Stimulated activated naive CD8-positive, alpha-beta T cell treated with anti-CD3 and anti-CD28 coated beads, Interleukin-15, Interleukin-2, amounts not matched to agents 100 ng/mL and 50 ng/mL, for 24 hours (primary cell): ENCODE measurements at regions not wholly inside any gene's neighbourhood (a gene's known extent, or its start where the extent isn't known, plus 50 kb on each side); places are given as distances from the start of the nearest gene placed in this dataset.

Experiments used
- H3K27ac Mint-ChIP-seq: one replicate; pipeline ENCODE4 v1.8.0; 2021; ENCODE audit warnings: mild to moderate bottlenecking, mixed read lengths
- H3K27me3 Mint-ChIP-seq: one replicate; pipeline ENCODE4 v1.8.0; 2021; ENCODE audit warnings: mixed read lengths
- H3K36me3 Mint-ChIP-seq: one replicate; pipeline ENCODE4 v1.8.0; 2021; ENCODE audit warnings: low read depth, mixed read lengths
- H3K4me1 Mint-ChIP-seq: one replicate; pipeline ENCODE4 v1.8.0; 2021; ENCODE audit warnings: low read depth, mixed read lengths
- H3K4me3 Mint-ChIP-seq: one replicate; pipeline ENCODE4 v1.8.0; 2021; ENCODE audit warnings: mild to moderate bottlenecking, mixed read lengths
- H3K9me3 Mint-ChIP-seq: one replicate; pipeline ENCODE4 v1.8.0; 2021; ENCODE audit warnings: mixed read lengths

- Mint-ChIP-seq H3K4me1 (no peaks in the 10 kb centered on the region), H3K4me3 (no peak overlapping the region), H3K9me3 (peaks cover 9% of the 10 kb centered on the region), H3K36me3 (no peaks in the 10 kb centered on the region), H3K27ac (no peak overlapping the region), H3K27me3 (peaks cover 39% of the 10 kb centered on the region)
Measured at GRCh38 chr2:217203086-217203485, 343.2 kb upstream of the TNP1 start.

GRCh38 chr2:217199255-217199630, 339.4 kb upstream of the TNP1 start:
- H3K36me3 Mint-ChIP-seq: no peaks in the 10 kb centered on the region
- peaks cover 12% of the 10 kb centered on the region for H3K9me3 Mint-ChIP-seq
- H3K4me1 Mint-ChIP-seq: no peaks in the 10 kb centered on the region
- peaks cover 31% of the 10 kb centered on the region for H3K27me3 Mint-ChIP-seq
- no peak overlapping the region for H3K4me3 Mint-ChIP-seq
- H3K27ac Mint-ChIP-seq: no peak overlapping the region

GRCh38 chr2:217195658-217196446, 336.0 kb upstream of the TNP1 start:
- Mint-ChIP-seq H3K27me3 (peaks cover 19% of the 10 kb centered on the region), H3K27ac (no peak overlapping the region), H3K4me1 (no peaks in the 10 kb centered on the region), H3K36me3 (no peaks in the 10 kb centered on the region), H3K4me3 (no peak overlapping the region), H3K9me3 (peaks cover 5% of the 10 kb centered on the region)

- Mint-ChIP-seq H3K27ac (no peak overlapping the region), H3K4me3 (no peak overlapping the region), H3K4me1 (no peaks in the 10 kb centered on the region), H3K36me3 (no peaks in the 10 kb centered on the region), H3K27me3 (peaks cover 15% of the 10 kb centered on the region), H3K9me3 (peaks cover 5% of the 10 kb centered on the region)
Measured at GRCh38 chr2:217195016-217195415, 335.2 kb upstream of the TNP1 start.

- H3K4me3 Mint-ChIP-seq: no peak overlapping the region
- no peak overlapping the region for H3K27ac Mint-ChIP-seq
- H3K36me3 Mint-ChIP-seq: no peaks in the 10 kb centered on the region
- no peaks in the 10 kb centered on the region for H3K4me1 Mint-ChIP-seq
- H3K27me3 Mint-ChIP-seq: peaks cover 13% of the 10 kb centered on the region
- peaks cover 5% of the 10 kb centered on the region for H3K9me3 Mint-ChIP-seq
Measured at GRCh38 chr2:217193431-217194340, 333.8 kb upstream of the TNP1 start.

- H3K4me3 Mint-ChIP-seq: no peak overlapping the region
- H3K36me3 Mint-ChIP-seq: no peaks in the 10 kb centered on the region
- H3K27me3 Mint-ChIP-seq: peaks cover 15% of the 10 kb centered on the region
- peaks cover 5% of the 10 kb centered on the region for H3K9me3 Mint-ChIP-seq
- H3K4me1 Mint-ChIP-seq: no peaks in the 10 kb centered on the region
- H3K27ac Mint-ChIP-seq: no peak overlapping the region
Measured at GRCh38 chr2:217192366-217192765, 332.5 kb upstream of the TNP1 start.

- no peaks in the 10 kb centered on the region for H3K9me3 Mint-ChIP-seq
- H3K27ac Mint-ChIP-seq: no peak overlapping the region
- no peaks in the 10 kb centered on the region for H3K36me3 Mint-ChIP-seq
- H3K27me3 Mint-ChIP-seq: peaks cover 12% of the 10 kb centered on the region
- H3K4me3 Mint-ChIP-seq: no peak overlapping the region
- no peaks in the 10 kb centered on the region for H3K4me1 Mint-ChIP-seq
Measured at GRCh38 chr2:217189747-217190146, 329.9 kb upstream of the TNP1 start.

GRCh38 chr2:217189131-217189530, 329.3 kb upstream of the TNP1 start:
- Mint-ChIP-seq H3K36me3 (no peaks in the 10 kb centered on the region), H3K4me3 (no peak overlapping the region), H3K27ac (no peak overlapping the region), H3K9me3 (no peaks in the 10 kb centered on the region), H3K4me1 (no peaks in the 10 kb centered on the region), H3K27me3 (peaks cover 12% of the 10 kb centered on the region)

GRCh38 chr2:217186668-217187159, 326.9 kb upstream of the TNP1 start:
- Mint-ChIP-seq H3K9me3 (no peaks in the 10 kb centered on the region), H3K36me3 (no peaks in the 10 kb centered on the region), H3K27ac (no peak overlapping the region), H3K27me3 (peaks cover 8% of the 10 kb centered on the region), H3K4me3 (no peak overlapping the region), H3K4me1 (no peaks in the 10 kb centered on the region)

GRCh38 chr2:217186152-217186551, 326.3 kb upstream of the TNP1 start:
- no peak overlapping the region for H3K4me3 Mint-ChIP-seq
- H3K9me3 Mint-ChIP-seq: no peaks in the 10 kb centered on the region
- no peaks in the 10 kb centered on the region for H3K36me3 Mint-ChIP-seq
- no peaks in the 10 kb centered on the region for H3K4me1 Mint-ChIP-seq
- H3K27ac Mint-ChIP-seq: no peak overlapping the region
- H3K27me3 Mint-ChIP-seq: peaks cover 8% of the 10 kb centered on the region

GRCh38 chr2:217185265-217185995, 325.6 kb upstream of the TNP1 start:
- Mint-ChIP-seq H3K27me3 (peaks cover 8% of the 10 kb centered on the region), H3K27ac (no peak overlapping the region), H3K36me3 (no peaks in the 10 kb centered on the region), H3K9me3 (no peaks in the 10 kb centered on the region), H3K4me3 (no peak overlapping the region), H3K4me1 (no peaks in the 10 kb centered on the region)

GRCh38 chr2:217184242-217184641, 324.4 kb upstream of the TNP1 start:
- no peak overlapping the region for H3K27ac Mint-ChIP-seq
- no peaks in the 10 kb centered on the region for H3K4me1 Mint-ChIP-seq
- H3K4me3 Mint-ChIP-seq: no peak overlapping the region
- peaks cover 8% of the 10 kb centered on the region for H3K27me3 Mint-ChIP-seq
- H3K9me3 Mint-ChIP-seq: no peaks in the 10 kb centered on the region
- no peaks in the 10 kb centered on the region for H3K36me3 Mint-ChIP-seq

- Mint-ChIP-seq H3K36me3 (no peaks in the 10 kb centered on the region), H3K4me3 (no peak overlapping the region), H3K4me1 (no peaks in the 10 kb centered on the region), H3K9me3 (no peaks in the 10 kb centered on the region), H3K27me3 (peaks cover 8% of the 10 kb centered on the region), H3K27ac (no peak overlapping the region)
Measured at GRCh38 chr2:217183471-217183870, 323.6 kb upstream of the TNP1 start.

GRCh38 chr2:217182926-217183325, 323.1 kb upstream of the TNP1 start:
- Mint-ChIP-seq H3K4me3 (no peak overlapping the region), H3K36me3 (no peaks in the 10 kb centered on the region), H3K27ac (no peak overlapping the region), H3K27me3 (peaks cover 8% of the 10 kb centered on the region), H3K4me1 (no peaks in the 10 kb centered on the region), H3K9me3 (no peaks in the 10 kb centered on the region)

- H3K4me1 Mint-ChIP-seq: no peaks in the 10 kb centered on the region
- H3K9me3 Mint-ChIP-seq: no peaks in the 10 kb centered on the region
- H3K27ac Mint-ChIP-seq: no peak overlapping the region
- H3K36me3 Mint-ChIP-seq: no peaks in the 10 kb centered on the region
- H3K27me3 Mint-ChIP-seq: no peaks in the 10 kb centered on the region
- H3K4me3 Mint-ChIP-seq: no peak overlapping the region
Measured at GRCh38 chr2:217181512-217181911, 321.6 kb upstream of the TNP1 start.
